ENCODE measurements at regions not wholly inside any gene's neighbourhood (a gene's known extent, or its start where the extent isn't known, plus 50 kb on each side); places are given as distances from the start of the nearest gene placed in this dataset.
A peak's percentile ranks its signal among the peaks of the same experiment; 100 is the strongest.

DNA sequence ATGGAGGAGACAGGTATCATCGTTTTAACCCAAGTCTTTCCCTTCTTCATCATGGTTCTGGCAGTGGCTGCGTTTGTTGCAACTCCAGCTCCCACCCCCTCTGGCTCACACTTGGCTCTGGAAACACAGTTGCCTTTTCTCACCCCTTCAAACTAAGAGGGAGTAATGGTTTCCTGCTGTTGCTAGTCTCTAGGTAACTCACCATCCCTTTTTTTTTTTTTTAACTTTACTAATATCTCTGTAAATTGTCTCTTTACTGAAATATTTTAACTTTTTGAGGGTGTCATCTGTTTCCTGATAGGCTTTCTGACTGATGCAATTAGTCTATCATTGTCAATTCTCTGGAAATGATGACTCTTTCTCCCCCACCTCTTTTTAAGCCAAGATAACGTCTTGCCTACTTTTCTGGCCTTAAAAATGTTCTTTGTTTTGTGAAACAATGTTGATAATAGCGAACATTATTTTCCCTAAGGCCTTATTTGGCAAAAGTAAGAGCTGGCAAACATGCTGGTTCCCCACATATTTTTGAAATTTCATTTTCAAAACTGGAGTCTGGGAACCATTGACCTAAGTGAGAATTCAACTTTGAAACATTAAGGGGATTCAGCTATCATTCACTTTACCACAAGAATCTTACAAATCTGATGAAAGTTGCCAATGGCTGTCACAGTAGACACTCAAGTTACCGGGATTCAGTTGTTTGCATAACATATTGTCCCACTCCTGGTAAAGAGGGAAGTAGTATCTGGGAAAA lies 85.3 kb downstream of the LEPR start:
- Histone ChIP-seq H3K79me2 (ENCODE audit: control insufficient read depth, insufficient read depth, low read length, unreplicated experiment) (no peaks in the 10 kb centered on the region), H2AFZ (ENCODE audit: low read length, unreplicated experiment) (peak overlapping the region; percentile 82), H3K4me1 (ENCODE audit: control insufficient read depth, insufficient read depth, low read length, unreplicated experiment) (peaks cover 24% of the 10 kb centered on the region), H3K27me3 (ENCODE audit: insufficient read depth, low read length) (no peaks in the 10 kb centered on the region), H3K36me3 (ENCODE audit: insufficient read depth, low read length) (no peaks in the 10 kb centered on the region), H3K27ac (ENCODE audit: low read depth, low read length) (peak overlapping the region; percentile 22), H3K4me3 (ENCODE audit: low read depth, low read length) (no peak overlapping the region; the same call in 1 of the 2 replicates)

DNA sequence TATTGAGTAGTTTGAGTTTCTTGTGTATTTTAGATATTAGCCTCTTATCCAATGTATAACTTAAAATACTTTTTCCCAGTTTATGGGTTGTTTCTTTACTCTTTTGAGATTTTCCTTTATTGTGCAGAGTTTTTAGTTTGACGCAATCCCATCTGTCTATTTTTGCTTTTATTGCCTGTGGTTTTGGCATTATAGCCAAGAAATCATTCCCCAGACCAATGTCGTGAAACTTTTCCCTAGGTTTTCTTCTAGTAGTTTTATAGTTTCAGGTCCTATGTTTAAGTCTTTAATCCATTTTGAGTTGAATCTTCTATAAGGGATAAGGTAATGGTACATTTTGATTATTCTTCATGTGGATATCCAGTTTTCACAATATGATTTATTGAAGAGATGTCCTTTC lies 87.6 kb downstream of the LEPR start:
- Histone ChIP-seq H3K27me3 (ENCODE audit: insufficient read depth, low read length) (no peaks in the 10 kb centered on the region), H2AFZ (ENCODE audit: low read length, unreplicated experiment) (no peak overlapping the region), H3K36me3 (ENCODE audit: insufficient read depth, low read length) (no peaks in the 10 kb centered on the region), H3K4me1 (ENCODE audit: control insufficient read depth, insufficient read depth, low read length, unreplicated experiment) (peaks cover 44% of the 10 kb centered on the region), H3K27ac (ENCODE audit: low read depth, low read length) (no peak overlapping the region), H3K79me2 (ENCODE audit: control insufficient read depth, insufficient read depth, low read length, unreplicated experiment) (no peaks in the 10 kb centered on the region), H3K4me3 (ENCODE audit: low read depth, low read length) (no peak overlapping the region)

DNA sequence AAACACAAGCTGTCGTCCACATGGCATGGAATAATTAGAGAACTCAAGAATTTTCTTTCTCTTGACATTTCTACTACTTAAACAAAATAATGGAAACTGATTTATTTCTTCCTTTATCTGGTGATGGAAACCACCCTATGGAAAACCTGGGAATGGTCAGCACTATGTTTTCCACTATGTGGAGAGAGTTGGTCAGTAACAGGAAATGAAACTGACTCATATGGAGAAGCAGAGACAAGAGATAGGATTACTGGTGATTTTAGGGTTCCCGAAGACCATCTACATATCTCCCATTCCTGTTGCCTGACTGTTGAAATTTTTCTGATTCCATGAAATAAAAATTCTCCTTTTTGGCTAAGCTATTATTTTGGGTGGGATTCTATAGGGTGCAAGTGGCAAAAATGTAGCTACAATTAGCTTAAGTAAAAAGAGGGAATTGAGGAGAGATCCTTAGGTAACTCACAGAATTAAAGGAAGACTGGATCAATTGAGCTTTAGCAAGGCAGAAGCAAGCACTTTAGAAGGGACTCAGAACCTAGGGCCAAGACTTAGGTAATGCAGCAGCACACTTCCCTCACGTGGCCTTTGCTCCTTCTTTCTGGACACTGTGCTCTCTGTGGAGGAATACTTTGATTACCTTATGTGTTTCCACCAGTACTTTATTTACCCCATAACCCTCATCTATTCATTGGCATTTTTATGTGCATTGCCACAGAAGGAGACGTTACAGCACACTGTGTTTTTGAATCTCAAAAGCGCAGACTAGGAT lies 89.6 kb downstream of the LEPR start:
- peak overlapping the region; percentile 53 for H2AFZ ChIP-seq (ENCODE audit: low read length, unreplicated experiment)
- no peaks in the 10 kb centered on the region for H3K36me3 ChIP-seq (ENCODE audit: insufficient read depth, low read length)

DNA sequence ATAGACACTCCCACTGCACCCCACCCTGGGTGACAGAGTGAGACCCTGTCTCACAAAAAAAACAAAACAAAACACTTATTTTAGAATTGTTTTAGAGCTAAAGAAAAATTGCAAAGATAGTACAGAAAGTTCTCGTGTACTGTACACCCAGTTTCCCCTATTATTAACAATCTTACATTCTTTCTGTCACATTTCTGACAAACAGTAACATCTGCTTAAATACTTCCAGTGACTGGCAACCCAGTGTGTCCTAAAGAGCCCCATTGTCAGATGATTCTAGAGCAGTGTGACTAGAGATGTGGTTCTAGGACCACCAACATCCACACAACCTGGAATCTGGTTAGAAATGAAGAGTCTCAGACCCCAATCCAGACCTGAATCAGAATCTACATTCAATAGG lies 90.5 kb downstream of the LEPR start:
- H3K79me2 ChIP-seq (ENCODE audit: control insufficient read depth, insufficient read depth, low read length, unreplicated experiment), result no peaks in the 10 kb centered on the region
- no peak overlapping the region for H2AFZ ChIP-seq (ENCODE audit: low read length, unreplicated experiment)
- H3K36me3 ChIP-seq (ENCODE audit: insufficient read depth, low read length), result no peaks in the 10 kb centered on the region
- no peaks in the 10 kb centered on the region for H3K27me3 ChIP-seq (ENCODE audit: insufficient read depth, low read length)
- H3K27ac ChIP-seq (ENCODE audit: low read depth, low read length), result peak overlapping the region; percentile 68
- H3K4me1 ChIP-seq (ENCODE audit: control insufficient read depth, insufficient read depth, low read length, unreplicated experiment), result peaks cover 55% of the 10 kb centered on the region
- H3K4me3 ChIP-seq (ENCODE audit: low read depth, low read length), result no peak overlapping the region

More for the DNA sequence above, 89.6 kb downstream of the LEPR start:
- H3K4me1 ChIP-seq (ENCODE audit: control insufficient read depth, insufficient read depth, low read length, unreplicated experiment), result peaks cover 57% of the 10 kb centered on the region
- peak overlapping the region; percentile 68 for H3K27ac ChIP-seq (ENCODE audit: low read depth, low read length)
- H3K79me2 ChIP-seq (ENCODE audit: control insufficient read depth, insufficient read depth, low read length, unreplicated experiment), result no peaks in the 10 kb centered on the region
- H3K4me3 ChIP-seq (ENCODE audit: low read depth, low read length), result peak overlapping the region; percentile 60; the same call in 1 of the 2 replicates
- no peaks in the 10 kb centered on the region for H3K27me3 ChIP-seq (ENCODE audit: insufficient read depth, low read length)

DNA sequence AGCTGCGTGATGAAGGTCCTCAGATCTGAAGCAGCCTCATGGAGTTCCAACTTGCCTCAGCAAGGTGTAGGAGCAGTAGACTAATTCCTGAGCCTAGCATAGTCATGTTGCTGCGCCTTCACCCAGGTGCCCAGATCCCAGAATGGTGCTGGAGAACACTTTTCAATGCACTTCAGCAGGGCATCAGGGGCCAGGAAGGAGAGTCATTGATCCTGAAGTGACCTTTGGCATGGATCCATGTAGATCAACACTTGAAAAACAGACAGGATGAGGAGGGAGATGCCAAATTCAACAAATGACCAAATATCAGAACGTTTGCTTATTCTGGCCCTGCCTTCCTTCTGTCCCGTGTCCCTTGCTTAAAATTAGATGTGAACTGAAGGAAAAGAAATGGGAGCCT lies 91.9 kb downstream of the LEPR start:
- Histone ChIP-seq H2AFZ (ENCODE audit: low read length, unreplicated experiment) (no peak overlapping the region), H3K36me3 (ENCODE audit: insufficient read depth, low read length) (no peaks in the 10 kb centered on the region), H3K27me3 (ENCODE audit: insufficient read depth, low read length) (no peaks in the 10 kb centered on the region), H3K27ac (ENCODE audit: low read depth, low read length) (peak overlapping the region; percentile 31; the same call in 1 of the 2 replicates), H3K4me3 (ENCODE audit: low read depth, low read length) (0 out of 2 replicates have a peak overlapping the region, but pooled peaks have one; percentile 8), H3K79me2 (ENCODE audit: control insufficient read depth, insufficient read depth, low read length, unreplicated experiment) (no peaks in the 10 kb centered on the region), H3K4me1 (ENCODE audit: control insufficient read depth, insufficient read depth, low read length, unreplicated experiment) (peaks cover 51% of the 10 kb centered on the region)

DNA sequence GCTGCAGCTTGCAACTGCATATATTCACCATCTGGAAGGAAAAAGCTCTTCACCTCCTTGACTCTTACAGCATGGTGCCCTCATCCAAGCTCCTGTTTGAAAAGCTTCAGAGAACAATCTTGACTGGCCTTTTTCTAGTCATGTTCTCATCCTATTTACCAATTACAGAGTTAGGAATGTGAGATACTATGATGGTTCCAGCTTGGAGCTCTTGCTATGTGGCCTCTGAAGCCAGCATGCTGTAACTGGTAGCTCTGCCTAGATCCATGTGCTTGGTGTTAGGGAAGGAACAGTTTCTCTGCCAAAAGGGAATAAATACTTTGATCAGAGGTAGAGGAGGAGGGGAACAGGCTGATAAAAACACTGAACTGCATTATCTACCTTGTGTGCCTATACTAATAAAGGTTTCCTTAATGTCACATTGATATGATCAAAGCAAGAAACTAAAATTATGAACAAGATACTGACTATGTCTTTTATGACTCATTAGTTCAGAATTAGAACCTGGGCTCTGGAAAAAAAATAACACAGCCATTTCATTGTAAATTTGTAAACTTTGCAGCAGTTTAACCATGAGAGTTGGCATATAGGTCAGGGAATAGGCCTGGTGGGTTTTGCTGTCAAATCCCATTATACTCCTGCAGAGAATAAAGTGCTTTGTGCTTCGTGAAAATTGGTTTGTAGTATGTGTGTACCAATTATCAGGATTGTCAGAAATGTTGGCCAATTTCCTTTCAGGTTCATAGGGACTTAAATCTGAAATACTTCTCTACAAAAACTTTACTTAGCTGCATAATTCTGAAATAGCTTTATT lies 92.7 kb downstream of the LEPR start:
- Histone ChIP-seq H3K27me3 (ENCODE audit: insufficient read depth, low read length) (no peaks in the 10 kb centered on the region), H3K36me3 (ENCODE audit: insufficient read depth, low read length) (no peaks in the 10 kb centered on the region), H3K27ac (ENCODE audit: low read depth, low read length) (peak overlapping the region; percentile 31)

DNA sequence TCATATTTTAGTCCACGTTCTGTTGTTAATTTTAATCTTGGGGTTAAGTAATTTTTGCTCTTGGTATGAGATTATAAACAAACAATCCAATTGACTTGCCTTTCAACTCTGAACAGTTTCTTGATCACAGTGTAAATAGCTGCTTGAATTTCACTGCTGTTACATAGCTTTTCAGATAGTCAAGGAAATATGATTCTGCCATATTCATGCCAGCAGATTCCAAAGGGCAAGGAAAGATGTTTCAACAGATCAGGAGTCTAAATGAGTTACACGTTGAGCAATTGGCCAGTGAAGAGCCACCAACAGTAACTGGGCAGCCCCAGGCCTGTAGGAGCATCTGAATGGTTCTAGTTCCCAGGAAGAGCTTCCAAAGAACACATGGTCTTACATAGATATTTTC lies 93.6 kb downstream of the LEPR start:
- no peak overlapping the region for H2AFZ ChIP-seq (ENCODE audit: low read length, unreplicated experiment)
- H3K79me2 ChIP-seq (ENCODE audit: control insufficient read depth, insufficient read depth, low read length, unreplicated experiment), result no peaks in the 10 kb centered on the region
- H3K27ac ChIP-seq (ENCODE audit: low read depth, low read length), result peak overlapping the region; percentile 19
- no peaks in the 10 kb centered on the region for H3K36me3 ChIP-seq (ENCODE audit: insufficient read depth, low read length)
- no peaks in the 10 kb centered on the region for H3K27me3 ChIP-seq (ENCODE audit: insufficient read depth, low read length)
- H3K4me3 ChIP-seq (ENCODE audit: low read depth, low read length), result no peak overlapping the region
- H3K4me1 ChIP-seq (ENCODE audit: control insufficient read depth, insufficient read depth, low read length, unreplicated experiment), result peaks cover 50% of the 10 kb centered on the region

More for the DNA sequence above, 92.7 kb downstream of the LEPR start:
- Histone ChIP-seq H3K4me3 (ENCODE audit: low read depth, low read length) (peak overlapping the region; percentile 16; the same call in 1 of the 2 replicates), H2AFZ (ENCODE audit: low read length, unreplicated experiment) (no peak overlapping the region), H3K79me2 (ENCODE audit: control insufficient read depth, insufficient read depth, low read length, unreplicated experiment) (no peaks in the 10 kb centered on the region), H3K4me1 (ENCODE audit: control insufficient read depth, insufficient read depth, low read length, unreplicated experiment) (peaks cover 51% of the 10 kb centered on the region)

DNA sequence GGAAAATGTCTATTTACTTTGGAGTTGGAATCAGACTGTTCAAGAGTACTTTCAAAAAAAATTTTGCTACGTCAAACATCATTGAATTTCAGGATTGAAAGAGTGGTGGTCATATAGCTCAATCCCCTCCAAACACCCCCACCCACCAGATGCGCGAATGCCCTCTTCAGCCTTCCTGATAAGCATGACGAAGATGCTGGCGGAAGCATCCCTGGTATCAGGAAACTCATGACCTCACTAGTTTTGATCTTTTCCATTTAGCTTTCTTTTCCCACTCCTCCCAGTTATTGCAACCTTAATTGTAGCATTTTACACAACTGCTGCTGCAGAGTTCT lies 104.4 kb downstream of the LEPR start:
- Histone ChIP-seq H3K27me3 (ENCODE audit: insufficient read depth, low read length) (peaks cover 31% of the 10 kb centered on the region), H3K4me3 (ENCODE audit: low read depth, low read length) (peak overlapping the region; percentile 85), H3K27ac (ENCODE audit: low read depth, low read length) (no peak overlapping the region), H3K4me1 (ENCODE audit: control insufficient read depth, insufficient read depth, low read length, unreplicated experiment) (peaks cover 19% of the 10 kb centered on the region), H2AFZ (ENCODE audit: low read length, unreplicated experiment) (no peak overlapping the region), H3K36me3 (ENCODE audit: insufficient read depth, low read length) (no peaks in the 10 kb centered on the region), H3K79me2 (ENCODE audit: control insufficient read depth, insufficient read depth, low read length, unreplicated experiment) (no peaks in the 10 kb centered on the region)

DNA sequence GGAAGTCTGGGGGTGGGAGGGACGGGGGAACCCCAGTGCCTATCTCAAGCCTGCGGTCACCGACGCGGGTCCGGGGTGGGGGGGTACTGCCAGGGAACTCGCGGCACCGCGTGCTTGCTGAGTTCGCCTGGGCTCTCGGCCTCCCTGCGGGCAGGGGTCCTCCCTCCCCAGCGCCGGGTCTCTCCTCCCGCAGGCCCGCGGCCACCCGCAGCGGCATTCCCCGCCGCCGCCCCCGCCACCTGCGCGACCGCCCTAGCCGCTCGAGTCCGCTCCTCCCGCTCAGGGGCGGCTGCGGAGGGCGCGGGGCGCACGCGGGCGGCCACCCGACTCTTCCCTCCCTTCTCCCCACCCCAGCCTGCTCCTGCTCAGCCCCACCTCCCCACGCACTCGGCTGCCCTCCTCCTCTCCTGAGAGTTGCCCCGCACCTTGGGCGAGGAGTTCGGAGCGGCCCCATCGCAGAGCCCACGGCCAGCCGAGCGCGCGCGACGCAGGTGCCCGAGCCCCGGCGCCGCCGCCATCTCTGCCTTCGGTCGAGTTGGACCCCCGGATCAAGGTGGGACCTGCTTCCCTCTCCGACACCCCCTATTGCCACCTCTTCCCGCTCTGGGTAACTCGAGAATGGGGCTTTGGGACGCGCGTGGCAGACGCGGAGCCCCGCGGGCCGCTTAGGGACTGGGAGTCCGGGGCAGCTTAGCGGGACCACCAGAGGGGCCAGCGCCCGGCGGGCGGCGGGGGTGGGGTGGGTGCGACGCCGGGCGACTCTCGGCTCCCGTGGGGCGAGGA lies 105.0 kb downstream of the LEPR start:
- H3K27me3 ChIP-seq (ENCODE audit: insufficient read depth, low read length), result peaks cover 31% of the 10 kb centered on the region
- peak overlapping the region; percentile 65 for H2AFZ ChIP-seq (ENCODE audit: low read length, unreplicated experiment)
- H3K27ac ChIP-seq (ENCODE audit: low read depth, low read length), result no peak overlapping the region
- peaks cover 19% of the 10 kb centered on the region for H3K4me1 ChIP-seq (ENCODE audit: control insufficient read depth, insufficient read depth, low read length, unreplicated experiment)
- no peaks in the 10 kb centered on the region for H3K36me3 ChIP-seq (ENCODE audit: insufficient read depth, low read length)
- H3K79me2 ChIP-seq (ENCODE audit: control insufficient read depth, insufficient read depth, low read length, unreplicated experiment), result no peaks in the 10 kb centered on the region
- peak overlapping the region; percentile 85 for H3K4me3 ChIP-seq (ENCODE audit: low read depth, low read length)

DNA sequence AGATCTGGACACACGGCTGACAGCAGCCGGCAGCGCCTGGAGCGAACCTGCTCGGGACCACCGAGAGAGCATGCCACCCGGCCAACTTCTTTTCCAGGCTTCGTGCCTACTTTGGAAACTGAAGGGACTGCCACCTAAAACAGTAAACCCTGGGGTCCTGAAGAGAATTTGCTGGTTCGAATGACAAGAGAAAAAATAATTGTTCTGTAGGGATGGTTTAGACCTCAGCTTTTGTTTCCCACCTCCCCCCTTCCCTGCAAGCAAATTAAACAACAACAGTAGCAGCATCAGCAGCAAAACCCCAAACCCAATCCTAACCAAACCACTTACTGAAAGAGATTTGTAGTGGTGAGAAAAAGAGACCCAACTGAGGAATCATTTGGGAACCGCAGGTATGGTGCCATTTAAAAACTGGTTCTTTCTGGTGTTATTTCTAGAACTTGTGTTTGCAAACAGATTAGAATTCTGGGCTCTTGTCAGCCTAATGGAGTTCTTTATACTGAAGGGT lies 105.6 kb downstream of the LEPR start:
- Histone ChIP-seq H3K27ac (ENCODE audit: low read depth, low read length) (no peak overlapping the region), H3K27me3 (ENCODE audit: insufficient read depth, low read length) (peaks cover 31% of the 10 kb centered on the region), H3K4me3 (ENCODE audit: low read depth, low read length) (peak overlapping the region; percentile 85), H3K36me3 (ENCODE audit: insufficient read depth, low read length) (no peaks in the 10 kb centered on the region), H3K4me1 (ENCODE audit: control insufficient read depth, insufficient read depth, low read length, unreplicated experiment) (peaks cover 19% of the 10 kb centered on the region), H2AFZ (ENCODE audit: low read length, unreplicated experiment) (no peak overlapping the region), H3K79me2 (ENCODE audit: control insufficient read depth, insufficient read depth, low read length, unreplicated experiment) (no peaks in the 10 kb centered on the region)

Measured in ACC112 (cell line).